Fibroblast of lung (primary cell): ENCODE measurements at regions not wholly inside any gene's neighbourhood (a gene's known extent, or its start where the extent isn't known, plus 50 kb on each side); places are given as distances from the start of the nearest gene placed in this dataset.

Experiments used
- DNase-seq, 2 donors: peaks; one replicate each; pipeline versions ENCODE4 v3.0.0 to v3.0.0-alpha.2; 2010; ENCODE audit warnings: low read depth in 2 of 2
- H2AFZ ChIP-seq: 2 replicates; pipeline ENCODE4 v1.5.1; 2012; ENCODE audit warnings: low read length, control low read depth, inconsistent platforms
- H3K27ac ChIP-seq: 2 replicates; pipeline ENCODE4 v1.5.1; 2011; ENCODE audit warnings: low read length, control low read depth; ENCODE audit not compliant: insufficient read depth
- H3K27me3 ChIP-seq: 2 replicates; pipeline ENCODE4 v1.5.1; 2011; ENCODE audit warnings: mild to moderate bottlenecking, low read length; ENCODE audit not compliant: control insufficient read depth, insufficient read depth
- H3K36me3 ChIP-seq: 2 replicates; pipeline ENCODE4 v1.5.1; 2011; ENCODE audit warnings: low read length; ENCODE audit not compliant: control insufficient read depth, insufficient read depth
- H3K4me1 ChIP-seq: 2 replicates; pipeline ENCODE4 v1.5.1; 2011; ENCODE audit warnings: low read length; ENCODE audit not compliant: control insufficient read depth, insufficient read depth; ENCODE audit errors: extremely low read depth
- H3K4me2 ChIP-seq: 2 replicates; pipeline ENCODE4 v1.5.1; 2011; ENCODE audit warnings: low read length, control low read depth; ENCODE audit not compliant: insufficient read depth; ENCODE audit errors: extremely low read depth
- H3K4me3 ChIP-seq, 4 experiments: fragments of 200-600 bp in 1 of 4; sonication (generic) in 1 of 4; replicated peaks in 1 of 4; 2 replicates each; pipeline ENCODE4 v1.5.1; 2011 to 2016; ENCODE audit warnings: low read length in 4 of 4, low read depth in 3 of 4, mild to moderate bottlenecking in 3 of 4, control low read depth in 2 of 4, inconsistent platforms in 1 of 4, mixed read lengths in 1 of 4; ENCODE audit not compliant: insufficient read depth in 1 of 4; ENCODE audit errors: control extremely low read depth in 1 of 4
- H3K79me2 ChIP-seq: 2 replicates; pipeline ENCODE4 v1.5.1; 2012; ENCODE audit warnings: mild to moderate bottlenecking, low read length, inconsistent platforms; ENCODE audit not compliant: control insufficient read depth, insufficient read depth
- H3K9ac ChIP-seq: 2 replicates; pipeline ENCODE4 v1.5.1; 2011; ENCODE audit warnings: mild to moderate bottlenecking, low read length, control low read depth; ENCODE audit not compliant: insufficient read depth
- H3K9me3 ChIP-seq: 2 replicates; pipeline ENCODE4 v1.5.1; 2012; ENCODE audit warnings: low read depth, low read length; ENCODE audit not compliant: control insufficient read depth, insufficient read depth
- H4K20me1 ChIP-seq: 2 replicates; pipeline ENCODE4 v1.5.1; 2011; ENCODE audit warnings: low read length; ENCODE audit not compliant: control insufficient read depth, insufficient read depth; ENCODE audit errors: extremely low read depth
- CTCF ChIP-seq, 2 donors: IDR thresholded peaks in 1 of 2; conservative IDR thresholded peaks in 1 of 2; 1 replicate in 1 of 2; 2 replicates in 1 of 2; pipeline ENCODE4 v1.5.1; 2011 to 2012; ENCODE audit warnings: low read length in 2 of 2, control low read depth in 1 of 2, inconsistent platforms in 1 of 2, low read depth in 1 of 2, mild to moderate bottlenecking in 1 of 2
- EZH2 ChIP-seq: IDR thresholded peaks from 2 replicates; pipeline ENCODE4 v1.5.1; 2012; ENCODE audit warnings: low read length, control low read depth, mild to moderate bottlenecking; ENCODE audit errors: missing control alignments

- Histone ChIP-seq H3K9ac (no peak overlapping the region), H3K36me3 (no peaks in the 10 kb centered on the region), H3K4me2 (no peak overlapping the region), H2AFZ (no peak overlapping the region), H3K4me3 (no peak overlapping the region), H3K27ac (no peak overlapping the region), H4K20me1 (no peaks in the 10 kb centered on the region), H3K9me3 (no peaks in the 10 kb centered on the region), H3K27me3 (peaks cover 3% of the 10 kb centered on the region), H3K4me1 (peaks cover 2% of the 10 kb centered on the region), H3K79me2 (no peaks in the 10 kb centered on the region)
- peak; percentile 28 to 32 for DNase-seq
- TF ChIP-seq EZH2 (no peak), CTCF (conservative IDR thresholded peaks at IDR 0.05 in 1 of 2, IDR thresholded peaks at IDR 0.05 in 1 of 2; ENCODE audit: low read depth in 1 of 2, low read length in 2 of 2) (no peak)
Observed at GRCh38 chr11:128040603-128041002, 546.8 kb downstream of the ETS1 start.

- Histone ChIP-seq H3K79me2 (no peaks in the 10 kb centered on the region), H3K27ac (no peak overlapping the region), H3K27me3 (peaks cover 6% of the 10 kb centered on the region), H3K4me1 (peaks cover 2% of the 10 kb centered on the region), H3K9me3 (no peaks in the 10 kb centered on the region), H2AFZ (no peak overlapping the region), H3K4me2 (peak overlapping the region; percentile 13), H3K4me3 (no peak overlapping the region), H3K36me3 (no peaks in the 10 kb centered on the region), H4K20me1 (no peaks in the 10 kb centered on the region), H3K9ac (no peak overlapping the region)
- TF ChIP-seq EZH2 (no peak), CTCF (conservative IDR thresholded peaks at IDR 0.05 in 1 of 2, IDR thresholded peaks at IDR 0.05 in 1 of 2; ENCODE audit: low read depth in 1 of 2, low read length in 2 of 2) (peak in 1 of 2 donors; percentile 15)
- peak; percentile 95 to 98 for DNase-seq
Observed at GRCh38 chr11:128039140-128040021, 548.0 kb downstream of the ETS1 start.

GRCh38 chr11:128036556-128037093 lies 550.7 kb downstream of the ETS1 start:
- peak in 1 of 2 donors; percentile 41 for DNase-seq
- Histone ChIP-seq H4K20me1 (no peaks in the 10 kb centered on the region), H2AFZ (no peak overlapping the region), H3K9me3 (no peaks in the 10 kb centered on the region), H3K27ac (no peak overlapping the region), H3K9ac (no peak overlapping the region), H3K4me3 (no peak overlapping the region), H3K36me3 (no peaks in the 10 kb centered on the region), H3K4me1 (peaks cover 2% of the 10 kb centered on the region), H3K27me3 (peaks cover 6% of the 10 kb centered on the region), H3K79me2 (no peaks in the 10 kb centered on the region), H3K4me2 (no peak overlapping the region)
- TF ChIP-seq CTCF (conservative IDR thresholded peaks at IDR 0.05 in 1 of 2, IDR thresholded peaks at IDR 0.05 in 1 of 2; ENCODE audit: low read depth in 1 of 2, low read length in 2 of 2) (no peak), EZH2 (no peak)
